CD4-positive, alpha-beta T cell treated with Interleukin-21 for 1 hour (primary cell): ENCODE measurements at regions not wholly inside any gene's neighbourhood (a gene's known extent, or its start where the extent isn't known, plus 50 kb on each side); places are given as distances from the start of the nearest gene placed in this dataset.

Experiments used
- DNase-seq: peaks from one replicate; pipeline ENCODE4 v3.0.0-alpha.2; 2020

DNA sequence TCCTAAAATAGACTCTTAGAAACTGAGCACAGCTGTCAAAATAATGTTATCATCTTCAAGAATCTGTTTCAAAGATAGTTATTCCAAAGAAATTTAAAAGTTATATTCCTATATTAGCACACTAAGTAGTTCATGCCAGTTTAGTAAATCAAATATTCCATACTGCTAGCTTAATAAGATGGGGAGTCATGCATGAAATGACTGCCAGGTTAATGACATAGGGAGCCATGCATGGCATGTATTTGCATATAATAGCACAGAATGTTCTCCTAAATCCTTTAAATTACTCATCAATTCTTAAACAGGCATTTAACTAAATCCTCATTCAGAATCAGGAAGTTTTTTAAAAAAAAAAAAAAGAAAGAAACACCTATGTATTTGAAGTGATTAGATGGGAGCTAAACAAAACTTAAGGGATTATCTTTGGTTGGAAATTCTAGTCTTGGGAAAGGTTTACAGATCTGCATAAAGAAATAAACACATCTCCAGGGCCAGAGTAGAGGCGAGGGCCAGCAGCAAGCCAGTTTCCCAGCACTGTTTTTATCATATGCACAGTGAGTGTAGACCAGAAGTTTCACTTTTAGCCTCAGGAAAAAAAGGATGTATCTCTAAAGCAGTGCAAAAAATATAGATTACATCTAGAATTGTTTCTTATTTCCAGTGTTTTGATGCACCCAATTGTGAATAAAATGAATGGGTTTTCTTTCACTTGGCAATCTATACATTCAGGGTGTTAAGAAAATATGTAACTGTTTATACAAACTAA lies 366.4 kb upstream of the AGTR1 start:
- no peak for DNase-seq

- DNase-seq = no peak
Measured at GRCh38 chr3:148332509-148332908, 365.2 kb upstream of the AGTR1 start.

GRCh38 chr3:148333091-148333490 lies 364.6 kb upstream of the AGTR1 start:
- DNase-seq = no peak

DNA sequence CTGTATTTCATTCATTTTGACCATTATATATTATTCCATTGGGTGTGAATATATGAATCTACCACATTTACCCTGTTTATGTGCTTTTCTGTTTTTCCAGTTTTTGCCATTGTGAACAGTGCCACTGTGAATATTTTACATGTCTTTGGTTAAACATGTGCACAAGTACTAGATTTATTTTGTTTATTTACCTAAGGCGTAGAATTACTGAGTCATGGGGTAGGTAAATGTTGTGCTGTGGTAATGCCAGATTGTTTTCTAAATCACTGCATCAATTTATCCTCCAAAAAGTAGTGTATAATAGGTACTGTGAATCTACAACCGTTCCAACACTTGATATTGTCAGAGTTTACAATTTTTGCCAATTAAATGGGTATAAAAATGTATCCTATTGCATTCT lies 362.1 kb upstream of the AGTR1 start:
- no peak for DNase-seq

DNA sequence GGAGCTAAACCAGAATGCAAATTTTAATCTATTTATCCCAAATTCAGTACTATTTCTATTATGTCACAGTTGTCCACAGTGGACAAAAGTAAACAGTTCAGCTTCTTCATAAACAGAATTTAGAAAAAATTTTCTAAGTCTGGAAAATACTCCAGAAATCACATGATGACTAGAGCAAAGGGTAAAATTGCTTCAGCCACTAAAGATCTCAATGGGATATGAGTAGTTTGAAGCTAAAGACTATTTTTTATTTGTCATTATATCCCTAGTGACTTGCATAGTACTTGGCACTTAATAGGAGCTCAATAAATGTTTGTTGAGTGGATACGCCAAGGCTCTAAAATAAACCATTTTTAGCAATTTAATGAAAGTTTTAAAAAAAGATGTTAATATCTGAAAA lies 354.3 kb upstream of the AGTR1 start:
- no peak for DNase-seq

GRCh38 chr3:148344521-148344920 lies 353.2 kb upstream of the AGTR1 start:
- no peak for DNase-seq

DNA sequence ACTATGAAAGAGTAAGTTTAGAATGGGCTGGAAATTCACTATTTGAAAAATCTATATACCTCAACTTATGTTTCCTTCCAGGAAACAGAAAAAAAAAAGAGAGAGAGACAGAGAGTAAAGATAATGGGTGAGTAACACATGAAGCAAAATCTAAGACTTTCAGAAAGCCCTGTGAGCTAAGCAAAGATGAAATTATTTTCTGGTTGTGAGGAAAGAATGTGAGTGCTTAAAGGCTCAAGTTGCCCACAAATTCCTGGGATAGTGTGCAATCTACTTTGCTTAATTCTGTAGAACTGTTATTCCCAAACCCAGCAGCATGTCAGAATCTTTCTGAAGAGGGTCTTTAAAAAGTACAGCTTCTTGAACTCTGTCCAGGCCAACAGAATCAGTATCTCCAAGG lies 337.7 kb upstream of the AGTR1 start:
- no peak for DNase-seq

DNA sequence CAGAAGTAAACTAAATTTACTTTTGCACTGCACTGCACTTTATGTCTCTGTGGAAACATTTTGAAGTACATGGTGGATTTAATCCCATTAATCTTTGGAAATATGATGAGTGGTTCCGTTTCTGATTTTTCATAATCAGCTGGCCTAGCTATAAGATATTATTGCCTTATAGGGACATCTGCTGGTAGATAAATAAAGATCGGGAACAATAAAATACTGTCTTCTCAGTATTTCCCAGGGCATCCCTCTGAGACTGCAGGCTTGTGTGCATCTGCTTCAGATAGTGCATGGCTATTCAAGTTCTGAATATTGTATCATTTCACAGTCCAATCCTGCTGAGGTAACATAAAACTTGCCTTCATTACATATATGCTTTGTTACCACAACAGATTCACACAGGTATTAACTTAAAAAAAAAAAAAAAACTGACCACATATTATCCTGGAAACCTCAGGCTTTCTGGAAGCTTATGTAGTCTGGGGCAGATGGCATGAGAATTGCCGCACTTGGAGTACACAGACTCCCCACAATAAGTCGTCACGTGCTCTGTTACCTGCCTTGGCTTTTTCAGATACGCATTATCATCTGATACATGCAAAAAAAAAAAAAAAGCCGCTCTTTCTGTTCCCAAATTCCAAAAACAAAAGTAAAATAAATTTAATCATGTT lies 330.8 kb upstream of the AGTR1 start:
- no peak for DNase-seq

- no peak for DNase-seq
Measured at GRCh38 chr3:148367756-148368155, 329.9 kb upstream of the AGTR1 start.

DNA sequence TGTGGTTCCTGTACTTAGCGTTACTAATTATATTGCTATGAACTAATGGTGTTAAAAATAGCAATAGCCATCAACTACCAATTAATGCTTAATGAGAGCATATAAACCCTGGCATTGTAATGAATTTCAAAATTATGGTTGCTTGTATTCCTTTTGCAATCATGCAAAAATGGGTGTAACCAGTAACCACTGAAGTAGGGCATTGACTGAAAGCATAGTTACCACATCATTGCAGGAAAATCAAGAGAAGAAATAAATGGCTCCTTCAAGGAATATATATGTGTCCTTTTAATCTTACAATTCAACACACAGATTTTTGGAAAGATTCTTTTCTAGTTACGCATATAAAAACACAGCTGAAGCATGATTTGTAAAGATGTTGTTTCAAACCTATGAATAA lies 328.3 kb upstream of the AGTR1 start:
- DNase-seq = no peak

DNA sequence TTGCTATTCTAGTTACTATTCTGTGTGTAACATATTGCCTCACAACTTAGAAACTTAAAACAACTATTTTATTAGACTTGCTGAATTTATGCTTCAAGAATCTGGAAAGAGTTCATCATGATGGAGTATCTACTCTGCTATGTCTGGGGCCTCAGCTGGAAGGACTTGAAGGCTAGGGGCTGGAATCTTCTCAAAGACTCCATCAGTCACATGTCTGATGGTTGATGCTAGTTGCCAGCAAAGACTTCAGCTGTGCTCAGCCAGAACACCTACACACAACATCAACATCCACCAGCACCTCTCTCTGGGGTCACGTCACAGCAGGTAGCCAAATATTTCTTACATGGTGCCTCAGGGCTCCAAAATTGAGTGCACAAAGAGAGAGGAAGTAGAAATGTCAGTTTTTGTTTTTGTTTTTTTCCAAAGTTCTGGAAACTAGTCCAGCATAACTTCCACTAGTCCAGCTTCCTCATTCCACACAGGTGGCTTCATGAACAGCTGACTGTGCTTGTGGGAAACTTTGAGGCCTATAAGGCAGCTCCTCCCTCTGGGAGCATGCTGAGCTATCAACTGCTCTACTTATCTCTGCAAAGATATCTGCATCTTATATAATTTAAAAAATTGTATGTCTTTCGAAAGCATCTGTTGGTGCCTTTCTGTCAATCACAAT lies 325.4 kb upstream of the AGTR1 start:
- no peak for DNase-seq

GRCh38 chr3:148373961-148374360 lies 323.7 kb upstream of the AGTR1 start:
- no peak for DNase-seq

- no peak for DNase-seq
Measured at GRCh38 chr3:148379763-148380382, 317.8 kb upstream of the AGTR1 start.

DNA sequence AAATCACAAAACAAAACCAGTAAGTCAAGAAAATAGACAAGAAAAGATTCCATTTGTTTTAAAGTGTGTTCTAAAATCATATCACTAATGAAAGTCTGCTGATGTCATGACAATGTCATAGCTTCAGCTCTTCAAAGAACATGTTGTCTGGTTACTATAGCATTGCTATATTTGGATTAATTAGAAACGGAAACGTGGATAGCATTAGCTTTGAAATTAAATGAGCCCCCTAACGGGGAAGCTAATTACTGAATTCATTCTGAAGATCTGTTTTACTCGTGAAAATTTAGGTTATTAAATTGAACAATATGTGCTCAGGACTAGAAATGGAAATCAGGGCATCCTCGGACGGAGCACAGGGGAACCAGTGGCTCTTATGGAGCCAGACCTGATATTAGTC lies 316.7 kb upstream of the AGTR1 start:
- DNase-seq = no peak

- no peak for DNase-seq
Measured at GRCh38 chr3:148389916-148390315, 307.8 kb upstream of the AGTR1 start.

- DNase-seq = no peak
Measured at GRCh38 chr3:148395821-148396220, 301.9 kb upstream of the AGTR1 start.

GRCh38 chr3:148400754-148401153 lies 296.9 kb upstream of the AGTR1 start:
- DNase-seq = no peak

DNA sequence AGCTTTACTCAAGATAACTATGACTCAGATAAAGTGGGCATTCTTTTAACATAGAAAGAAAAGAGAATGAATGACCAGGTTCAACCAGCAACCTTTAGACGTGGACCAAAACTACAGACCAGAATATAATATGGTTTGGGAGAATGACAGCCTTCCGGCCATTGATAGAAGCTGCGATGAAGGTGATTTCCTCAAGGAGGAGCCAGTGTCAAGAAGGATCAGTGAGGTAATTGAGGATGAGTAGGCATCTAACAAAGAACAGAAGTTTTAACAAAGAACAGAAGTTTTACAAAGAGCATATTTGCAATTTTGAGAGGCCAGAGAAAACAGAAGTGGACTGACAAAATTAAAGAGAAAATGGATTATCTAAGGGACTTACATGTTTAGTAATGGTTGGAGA lies 289.0 kb upstream of the AGTR1 start:
- no peak for DNase-seq

DNA sequence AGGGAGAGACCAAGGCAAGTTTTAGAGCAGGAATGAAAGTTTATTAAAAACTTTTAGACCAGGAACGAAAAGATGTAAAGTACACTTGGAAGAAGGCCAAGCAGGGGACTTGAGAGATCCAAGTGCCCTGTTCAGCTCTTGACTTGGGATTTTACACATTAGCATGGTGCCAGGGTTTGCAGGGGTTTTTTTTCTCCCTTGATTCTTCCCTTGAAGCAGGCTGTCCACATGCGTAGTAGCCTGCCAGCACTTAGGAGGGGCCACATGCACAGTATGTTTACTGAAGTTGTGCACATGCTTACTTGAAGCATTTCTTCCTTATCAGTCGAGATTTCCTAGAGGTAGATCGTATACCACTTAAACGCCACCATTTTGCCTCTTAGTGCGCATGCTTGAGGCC lies 277.5 kb upstream of the AGTR1 start:
- no peak for DNase-seq

DNA sequence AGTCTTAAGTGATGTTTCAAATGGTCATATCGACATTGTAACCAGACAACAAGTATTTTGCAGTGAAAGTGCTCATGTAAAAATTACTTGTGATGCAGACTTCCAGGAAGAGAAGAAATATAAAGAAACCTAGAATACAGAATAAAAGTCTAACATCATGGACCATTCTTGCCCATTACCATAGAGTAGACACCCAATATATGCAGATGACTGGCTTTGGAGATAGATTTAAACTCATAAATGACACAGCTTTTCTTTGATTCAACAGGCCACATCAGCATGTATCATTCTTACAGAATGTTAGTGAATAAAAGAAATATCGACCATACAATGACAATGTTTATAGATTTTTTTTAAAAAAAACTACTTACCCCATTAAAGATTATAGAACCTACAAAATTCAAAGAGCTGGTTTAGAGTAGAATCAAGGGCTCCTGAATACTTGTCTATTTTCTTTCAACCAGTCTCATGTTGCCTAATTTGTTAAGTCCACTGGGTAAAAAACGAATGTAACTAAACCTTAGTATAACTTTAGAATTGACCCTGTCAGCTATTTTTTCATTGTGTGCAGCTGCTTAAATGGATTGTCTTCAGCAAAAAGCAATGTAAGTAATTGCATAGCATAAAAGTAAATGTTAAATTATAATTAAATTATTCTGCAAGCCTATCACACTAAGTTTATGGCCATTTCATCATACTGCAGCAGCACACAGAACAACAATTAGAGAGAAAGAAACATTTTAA lies 268.7 kb upstream of the AGTR1 start:
- no peak for DNase-seq

DNA sequence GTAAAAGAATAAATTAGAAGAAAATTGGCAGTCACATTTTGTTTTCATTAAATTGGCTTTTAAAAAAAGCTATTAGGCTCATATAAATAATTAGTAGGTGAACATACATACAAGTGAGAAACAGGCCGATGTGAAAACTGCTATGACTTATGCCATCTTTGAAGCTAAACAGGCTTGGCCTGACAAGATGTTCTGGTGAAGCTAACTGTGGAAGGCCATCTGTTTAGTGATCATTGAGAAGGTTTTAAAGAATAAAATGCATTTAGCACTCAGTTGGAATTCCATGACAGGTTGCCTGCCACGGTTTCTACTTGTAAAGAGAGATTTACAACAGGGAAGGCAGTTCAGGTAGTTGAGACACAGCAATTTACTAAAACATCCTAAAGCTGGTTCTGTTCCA lies 264.0 kb upstream of the AGTR1 start:
- no peak for DNase-seq

DNA sequence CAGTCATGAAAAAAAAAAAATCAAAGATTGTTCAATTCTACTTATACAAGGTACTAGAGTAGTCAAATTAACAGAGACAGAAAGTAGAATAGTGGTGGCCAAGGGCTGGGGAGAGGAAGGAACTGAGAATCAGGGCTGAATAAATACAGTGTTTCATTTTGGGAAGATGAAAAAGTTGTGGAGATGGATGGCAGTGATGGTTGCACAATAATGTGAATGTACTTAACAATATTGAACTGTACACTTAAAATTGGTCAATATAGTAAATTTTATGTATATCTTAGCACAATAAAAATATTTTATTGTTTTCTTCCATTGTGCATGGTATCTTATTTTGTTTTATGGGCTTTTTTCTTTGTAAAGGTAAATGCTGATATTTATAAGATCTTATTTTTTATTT lies 262.2 kb upstream of the AGTR1 start:
- no peak for DNase-seq

GRCh38 chr3:148439254-148439822 lies 258.4 kb upstream of the AGTR1 start:
- DNase-seq = no peak
